Stimulated activated CD8-positive, alpha-beta memory T cell treated with anti-CD3 and anti-CD28 coated beads, Interleukin-4, amount 100 ng/mL, for 4 hours (primary cell): ENCODE measurements at regions not wholly inside any gene's neighbourhood (a gene's known extent, or its start where the extent isn't known, plus 50 kb on each side); places are given as distances from the start of the nearest gene placed in this dataset.
"Not testable (repeated sequence)": the region's sequence is repeated elsewhere in the genome, so short reads cannot be mapped to it uniquely, and the experiment has no call there.

Experiments used
- DNase-seq, 2 donors: peaks; one replicate each; pipeline ENCODE4 v3.0.0-alpha.2; 2020; ENCODE audit warnings: low read depth in 2 of 2, low spot score in 1 of 2

DNA sequence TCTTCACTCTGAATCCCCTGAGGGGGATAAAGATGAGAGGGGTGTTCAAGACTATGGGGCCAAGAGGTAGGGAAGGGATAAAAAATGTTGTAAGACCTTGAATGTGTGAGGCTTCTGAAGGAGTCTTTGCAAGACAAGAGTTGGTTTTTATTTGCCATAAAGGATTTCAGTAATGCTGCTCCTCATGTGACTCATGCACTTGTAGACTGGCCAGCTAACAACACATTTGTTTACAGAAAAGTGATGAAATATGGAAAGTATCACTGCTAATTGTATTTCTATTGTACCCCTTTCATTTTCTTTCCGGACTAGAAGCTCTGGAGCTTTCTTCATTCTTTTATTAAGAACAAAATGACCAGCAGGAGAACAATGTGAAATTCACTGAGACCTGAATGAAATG, 782.1 kb downstream of the EPHA4 start:
- DNase-seq: no peak

DNA sequence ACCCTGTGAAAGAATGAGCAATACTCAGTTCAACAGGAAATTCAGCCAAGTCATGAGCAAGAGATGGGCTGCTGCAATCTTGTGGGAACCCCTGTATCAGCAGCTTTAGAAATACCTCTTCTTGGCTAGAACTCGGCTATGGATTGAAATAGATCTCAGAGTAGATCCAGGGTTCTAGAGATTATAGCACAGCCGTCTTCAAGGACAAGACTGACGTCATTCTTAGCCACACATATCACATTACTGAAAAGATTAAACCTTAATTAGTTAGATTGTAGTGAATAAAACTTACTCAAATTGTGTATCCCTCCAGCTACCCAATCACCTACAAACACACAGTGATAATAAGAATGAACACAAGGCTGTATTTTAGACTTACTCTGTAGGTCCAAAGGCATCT, 776.4 kb downstream of the EPHA4 start:
- DNase-seq: no peak

DNA sequence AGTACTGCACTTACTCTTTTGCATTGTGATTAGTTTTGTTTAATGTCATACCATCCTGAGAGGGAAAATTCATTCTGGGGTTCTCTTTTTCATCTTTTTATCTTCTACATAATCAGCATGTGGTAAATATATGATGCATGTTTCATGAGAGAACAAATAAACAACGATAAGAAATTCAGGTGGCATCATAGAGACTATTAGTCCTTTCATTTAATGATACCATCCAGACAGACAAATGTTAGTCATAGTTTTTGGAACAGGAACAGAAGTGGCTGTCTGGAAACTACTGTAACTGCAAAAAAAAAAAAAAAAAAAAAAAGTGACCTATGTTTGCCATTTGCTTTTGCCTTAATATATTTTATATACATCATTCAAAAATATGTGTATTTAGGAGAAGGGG, 761.0 kb downstream of the EPHA4 start:
- DNase-seq: no peak

DNA sequence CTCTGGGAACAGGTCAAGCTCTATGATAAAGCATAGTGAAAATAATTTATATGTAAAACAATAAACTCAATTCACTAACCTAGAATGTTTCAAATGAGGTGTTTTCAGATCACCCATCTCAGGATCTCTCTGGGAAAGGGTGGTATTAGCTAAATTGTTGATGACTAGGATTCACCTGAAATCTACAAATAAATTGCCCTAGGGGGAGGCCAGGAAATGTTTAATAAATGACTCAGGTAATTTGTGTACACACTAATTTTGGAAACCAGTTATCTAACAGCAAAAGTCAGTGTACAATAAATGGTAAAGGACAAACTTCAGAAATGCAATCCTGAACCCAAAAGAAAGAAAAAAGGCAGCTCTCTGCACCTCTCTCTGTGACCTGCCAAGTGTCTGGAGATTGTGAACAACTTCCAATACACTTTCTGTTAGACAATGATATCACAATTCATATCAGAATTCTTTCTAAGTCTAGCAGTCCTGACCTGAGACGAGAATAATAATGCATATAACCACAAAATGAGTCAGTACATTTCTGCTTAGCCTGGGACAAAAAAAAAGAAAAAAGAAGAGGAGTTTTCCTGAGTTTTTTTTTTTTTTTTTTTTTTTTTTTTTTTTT, 760.0 kb downstream of the EPHA4 start:
- DNase-seq: no peak

DNA sequence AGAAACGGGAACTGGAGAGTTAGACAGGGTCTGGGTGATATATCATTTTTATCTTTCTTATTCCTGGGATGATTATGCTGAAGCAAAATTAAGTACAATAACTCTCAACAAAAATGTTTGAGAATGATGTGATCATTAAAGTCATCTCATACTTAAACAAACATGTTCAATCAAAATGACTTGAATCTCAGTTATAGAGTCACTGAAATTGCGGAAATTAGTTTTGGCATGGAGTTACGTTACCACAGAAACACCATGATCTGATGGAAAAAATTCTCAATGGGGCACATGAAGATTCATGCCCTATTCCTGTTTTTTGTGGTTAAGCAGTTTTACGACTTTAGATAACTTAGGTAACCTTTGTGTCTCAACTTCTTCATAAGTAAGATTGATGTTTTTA, 757.7 kb downstream of the EPHA4 start:
- DNase-seq: no peak

DNA sequence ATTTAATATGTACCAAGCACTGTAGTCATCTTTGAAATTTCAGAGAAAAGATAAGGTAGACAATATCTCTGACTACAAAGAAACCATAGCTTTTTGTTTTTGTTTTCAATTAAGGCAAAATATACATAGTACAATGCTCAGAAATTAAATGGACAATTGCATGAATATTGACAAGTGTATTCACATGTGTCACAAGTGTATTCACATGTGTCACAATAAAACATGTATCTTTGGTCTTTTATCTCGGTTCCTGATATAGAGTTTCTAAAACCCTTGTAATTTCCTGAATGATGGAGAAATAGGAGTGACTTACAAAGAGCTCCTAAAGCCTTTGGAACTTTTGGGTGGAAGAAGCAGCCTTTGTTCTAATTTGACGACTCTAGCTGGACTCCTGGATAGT, 756.4 kb downstream of the EPHA4 start:
- DNase-seq: no peak

DNA sequence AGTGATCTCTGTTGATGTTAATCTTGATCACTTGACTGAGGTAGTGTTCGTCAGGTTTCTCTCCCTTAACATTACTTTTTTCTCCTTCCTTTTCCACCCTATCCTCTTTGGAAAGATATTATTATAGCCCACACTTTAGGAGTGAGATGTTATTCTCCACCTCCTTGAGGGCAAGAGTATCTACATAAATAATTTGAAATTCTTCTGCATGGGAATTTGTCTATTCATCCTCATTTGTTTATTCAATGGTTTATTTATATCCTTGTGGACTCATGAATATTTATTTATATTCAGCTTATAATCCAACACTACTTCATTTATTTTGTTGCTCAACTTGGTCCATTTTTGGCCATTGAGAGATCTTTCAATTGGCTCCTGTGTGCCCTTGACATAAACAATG, 750.4 kb downstream of the EPHA4 start:
- DNase-seq: no peak

DNA sequence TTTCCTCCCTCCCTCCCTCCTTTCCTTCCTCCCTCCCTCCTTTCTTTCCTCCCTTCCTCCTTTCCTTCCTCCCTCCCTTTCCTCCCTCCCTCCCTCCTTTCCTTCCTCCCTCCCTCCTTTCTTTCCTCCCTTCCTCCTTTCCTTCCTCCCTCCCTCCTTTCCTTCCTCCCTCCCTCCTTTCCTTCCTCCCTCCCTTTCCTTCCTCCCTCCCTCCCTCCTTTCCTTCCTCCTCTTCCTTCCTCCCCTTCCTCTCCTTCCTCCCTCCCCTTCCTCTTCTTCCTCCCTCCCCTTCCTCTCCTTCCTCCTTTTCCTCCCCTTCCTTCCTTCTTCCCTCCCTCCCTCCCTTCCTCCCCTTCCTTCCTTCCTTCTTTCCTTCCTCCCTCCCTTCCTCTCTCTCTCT, 748.5 kb downstream of the EPHA4 start:
- DNase-seq: not testable (repeated sequence)

DNA sequence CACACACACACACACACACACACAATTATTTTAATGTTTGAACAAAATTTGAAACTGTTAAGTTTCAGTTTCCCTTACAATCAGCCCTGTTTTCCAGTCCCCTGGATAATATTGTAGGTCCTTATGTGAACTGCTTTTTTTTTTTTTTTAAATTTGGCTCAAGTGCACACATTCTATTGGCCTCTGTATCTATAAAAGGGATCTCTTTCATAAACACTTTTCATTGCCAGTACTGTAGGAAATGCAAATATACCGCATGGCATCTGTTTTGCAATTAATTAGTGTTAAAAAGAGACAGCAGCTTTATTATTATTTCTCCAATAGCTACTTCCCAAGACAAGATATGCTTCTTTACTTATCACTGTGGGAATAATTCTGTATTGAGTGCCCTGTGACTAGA, 738.7 kb downstream of the EPHA4 start:
- no peak for DNase-seq

DNA sequence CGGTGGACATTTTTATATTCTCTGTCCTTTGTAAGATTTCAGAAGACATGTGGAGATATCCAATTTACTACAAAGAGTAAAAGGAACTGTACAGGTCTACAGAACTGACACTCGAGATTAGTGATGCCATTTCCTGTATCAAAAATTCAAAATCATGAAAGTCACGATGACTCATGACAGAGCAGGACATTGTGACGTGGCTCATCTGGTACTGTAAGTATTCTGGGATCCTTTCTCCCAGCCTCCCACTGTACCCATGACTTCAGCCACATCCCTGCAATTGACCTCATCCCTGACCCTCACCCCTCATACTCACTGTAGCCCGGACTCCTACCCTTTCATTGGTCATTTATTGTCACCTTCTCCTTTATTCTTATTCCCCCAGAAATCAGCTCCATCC, 736.5 kb downstream of the EPHA4 start:
- no peak for DNase-seq

DNA sequence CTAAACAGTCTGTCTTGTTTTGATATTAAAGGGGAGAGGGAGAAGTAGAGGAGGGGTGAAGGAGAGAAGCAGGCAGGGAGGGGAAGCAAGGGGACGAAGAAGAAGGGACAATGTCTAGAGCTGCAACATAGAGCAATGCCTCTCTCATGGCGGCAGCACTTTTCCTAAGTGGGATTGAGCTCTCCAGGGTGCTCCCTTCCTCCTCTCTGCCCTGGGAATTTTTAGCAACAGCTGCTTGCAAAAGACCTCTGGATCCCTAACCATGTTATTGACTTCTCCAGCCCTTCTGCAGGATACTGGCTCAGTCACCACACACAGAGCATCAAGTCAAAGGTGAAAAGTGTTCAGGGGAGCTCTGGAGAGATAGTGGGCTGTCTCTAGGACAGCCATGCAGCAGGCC, 734.9 kb downstream of the EPHA4 start:
- no peak for DNase-seq

DNA sequence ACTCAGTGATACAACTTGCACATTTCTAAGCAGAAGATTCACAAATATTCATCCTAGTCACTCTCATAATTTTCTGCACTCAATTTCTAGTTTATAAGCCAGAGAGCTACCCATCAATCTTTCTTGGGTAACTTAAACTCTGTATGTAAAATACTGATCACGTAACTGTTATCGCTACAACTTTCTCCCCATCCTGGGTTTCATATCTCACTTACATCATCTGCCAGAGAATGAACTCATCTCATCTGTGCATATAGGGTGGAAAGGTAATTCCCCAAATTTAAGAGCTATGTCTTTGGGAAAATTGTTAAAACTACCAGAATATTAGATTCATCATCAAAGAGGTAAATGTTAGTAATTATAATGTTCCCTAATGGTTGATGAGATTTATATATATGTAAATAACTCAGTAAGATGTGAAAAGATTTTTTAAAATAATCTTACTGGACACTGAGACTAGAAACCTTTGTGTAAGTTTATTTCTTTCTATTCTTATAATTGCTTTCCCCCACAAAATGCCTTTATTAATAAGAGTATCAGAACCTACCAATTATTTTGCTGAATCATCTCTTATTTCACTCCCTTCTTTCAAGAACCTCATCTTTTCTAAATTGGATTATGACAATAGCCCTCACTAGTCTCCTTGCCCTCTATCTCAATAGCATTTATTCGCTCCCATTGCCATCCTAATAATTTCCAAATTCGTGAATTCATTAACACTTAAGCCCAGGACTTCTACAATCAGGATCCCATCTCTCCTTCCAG, 729.0 kb downstream of the EPHA4 start:
- no peak for DNase-seq

DNA sequence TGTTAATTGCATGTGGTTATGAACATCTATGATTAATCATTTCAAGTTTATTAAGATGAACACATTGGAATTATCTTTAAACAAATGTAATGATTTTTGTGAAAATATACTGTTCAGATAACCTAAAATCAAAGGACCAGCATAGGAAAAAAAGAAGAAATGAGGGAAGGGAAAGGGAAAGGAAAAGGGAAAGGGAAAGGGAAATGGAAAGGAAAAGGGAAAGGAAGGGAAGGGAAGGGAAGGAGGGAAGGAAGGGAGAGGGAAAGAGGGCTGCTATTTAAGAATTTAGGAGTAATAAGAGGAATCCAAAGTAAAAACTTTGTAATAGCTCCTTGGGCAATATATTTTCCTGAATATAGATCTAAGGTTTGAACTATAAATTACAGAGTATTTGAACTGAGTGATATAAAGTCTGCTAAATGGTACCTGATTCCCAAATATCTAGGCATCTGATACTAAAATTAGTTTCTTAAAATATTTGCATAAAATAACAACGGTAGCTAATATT, 726.3 kb downstream of the EPHA4 start:
- DNase-seq: no peak

DNA sequence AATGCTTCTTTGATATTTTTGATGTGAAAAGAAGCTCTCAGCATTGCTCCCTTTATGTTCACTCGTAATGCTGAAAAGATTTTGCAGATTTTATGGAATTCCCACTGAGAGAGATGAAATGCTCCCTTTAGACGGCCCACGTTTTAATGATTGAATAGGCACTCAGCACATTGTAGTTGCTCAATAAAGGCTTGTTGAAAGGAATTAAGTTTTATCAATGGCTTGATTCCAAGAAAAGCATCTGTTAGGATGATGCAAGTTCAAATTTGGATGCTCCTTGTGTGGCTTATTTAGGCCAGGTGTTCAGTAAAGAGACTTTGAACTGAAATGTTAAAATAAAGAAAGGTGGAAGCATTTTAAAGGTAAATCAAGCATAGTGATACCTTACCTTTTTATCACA, 725.1 kb downstream of the EPHA4 start:
- no peak for DNase-seq

DNA sequence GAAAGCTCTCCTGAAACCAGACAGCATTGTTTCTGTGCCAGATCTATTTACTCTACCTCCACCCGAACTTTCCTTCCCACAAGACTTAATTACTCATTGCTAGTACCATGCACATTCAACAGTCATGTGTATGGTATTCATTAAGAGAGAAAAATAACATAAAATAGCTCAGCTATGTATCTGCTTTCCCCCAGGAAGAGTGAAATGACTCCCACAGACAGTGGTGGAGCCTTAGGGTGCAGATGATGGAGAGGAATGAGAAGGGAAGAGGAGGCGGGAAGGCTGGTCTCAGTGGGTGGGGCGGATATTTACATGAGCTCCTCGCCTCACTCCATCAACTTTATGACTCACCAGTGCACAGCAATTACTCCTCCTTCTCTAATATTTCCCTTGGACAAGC, 724.5 kb downstream of the EPHA4 start:
- DNase-seq: no peak

DNA sequence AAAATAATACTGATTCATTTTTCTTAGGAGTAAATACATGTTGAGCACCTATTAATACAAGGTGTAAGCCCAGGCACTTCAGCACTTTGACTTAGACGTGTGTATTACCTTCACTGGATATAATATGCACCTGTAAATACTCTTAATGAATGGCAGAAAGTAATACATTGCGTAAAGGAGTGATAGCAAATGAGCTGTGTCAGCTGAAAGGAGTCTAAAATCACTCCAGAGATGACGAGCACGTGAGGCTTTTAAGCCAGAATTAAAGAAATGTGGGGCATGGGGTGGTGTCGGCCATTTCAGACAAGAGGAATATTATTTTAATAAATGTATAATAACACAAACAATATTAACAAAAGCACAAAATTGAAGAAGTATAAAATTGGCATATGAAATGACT, 722.7 kb downstream of the EPHA4 start:
- no peak for DNase-seq

DNA sequence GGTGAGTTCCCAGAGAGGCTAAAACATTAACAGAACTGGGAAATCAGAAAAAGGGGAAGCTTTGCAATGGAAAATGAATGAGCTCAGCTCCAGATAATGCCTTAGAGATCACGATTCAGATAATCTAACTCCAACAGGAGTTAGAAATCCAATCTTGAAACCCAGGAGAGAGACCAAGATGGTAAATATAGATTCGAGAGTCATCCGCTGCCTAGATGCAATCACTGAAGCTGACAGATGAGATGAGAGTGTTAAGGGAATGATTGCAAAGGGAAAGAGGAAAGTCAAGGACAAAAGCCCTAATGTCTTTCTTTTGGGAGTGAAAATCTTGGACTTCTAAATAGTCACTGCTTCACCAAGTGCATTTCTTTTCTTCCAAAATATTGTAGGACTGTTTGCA, 722.0 kb downstream of the EPHA4 start:
- DNase-seq: no peak

DNA sequence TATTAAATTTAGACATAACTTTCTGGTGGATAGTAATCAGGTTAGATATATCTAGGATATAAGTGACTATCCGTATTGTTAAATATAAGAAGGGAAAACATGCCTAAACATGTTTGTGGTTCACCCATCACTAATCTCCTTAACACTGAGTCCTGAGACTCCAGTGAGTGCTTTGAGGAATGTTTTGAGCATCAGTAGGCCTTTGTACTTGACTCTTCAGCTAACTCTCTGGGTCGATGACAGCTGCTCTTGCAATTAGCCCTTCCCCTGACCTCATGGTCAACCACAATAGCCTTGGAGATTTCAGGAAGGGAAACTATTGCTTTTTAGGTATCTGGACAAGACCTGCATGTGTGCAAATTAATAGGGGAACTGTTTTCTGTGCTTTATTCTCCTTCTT, 716.8 kb downstream of the EPHA4 start:
- no peak for DNase-seq

DNA sequence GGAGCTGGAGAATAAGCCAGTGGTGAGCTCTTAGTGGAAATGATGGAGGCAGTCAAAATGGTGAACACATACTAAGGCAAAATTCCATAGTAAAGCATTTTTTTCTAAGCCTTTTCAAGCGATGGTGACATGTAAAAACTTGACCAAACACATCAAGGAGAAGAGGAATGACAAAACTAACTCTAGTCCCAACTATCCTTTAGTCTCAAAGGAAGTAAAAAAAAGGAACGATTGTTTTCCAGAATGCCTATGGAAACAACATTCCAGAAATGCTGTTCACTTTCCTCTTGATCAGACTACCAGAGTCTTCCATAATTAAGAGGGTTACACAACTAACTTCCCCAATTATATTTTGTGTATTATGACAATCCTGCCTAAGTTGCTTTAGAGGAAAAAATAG, 715.6 kb downstream of the EPHA4 start:
- DNase-seq: no peak

DNA sequence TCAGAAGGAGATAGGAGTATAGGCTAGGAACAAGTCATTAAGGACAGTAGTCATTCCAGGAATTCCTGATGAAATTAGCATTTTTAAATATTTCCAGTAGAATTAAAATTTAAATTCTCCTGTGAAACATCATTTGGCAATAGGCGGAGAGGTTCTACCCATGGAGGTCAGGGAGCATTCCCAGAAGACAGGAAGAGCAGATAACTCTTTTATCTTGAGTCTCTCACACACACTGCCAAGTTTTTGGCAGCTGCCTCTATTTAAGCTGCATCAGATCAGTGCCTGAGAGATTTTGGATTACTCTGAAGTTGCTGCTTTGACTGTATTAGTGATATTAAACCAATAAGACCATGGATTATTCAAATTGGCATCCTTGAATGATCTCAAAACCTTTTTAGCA, 714.7 kb downstream of the EPHA4 start:
- no peak for DNase-seq

DNA sequence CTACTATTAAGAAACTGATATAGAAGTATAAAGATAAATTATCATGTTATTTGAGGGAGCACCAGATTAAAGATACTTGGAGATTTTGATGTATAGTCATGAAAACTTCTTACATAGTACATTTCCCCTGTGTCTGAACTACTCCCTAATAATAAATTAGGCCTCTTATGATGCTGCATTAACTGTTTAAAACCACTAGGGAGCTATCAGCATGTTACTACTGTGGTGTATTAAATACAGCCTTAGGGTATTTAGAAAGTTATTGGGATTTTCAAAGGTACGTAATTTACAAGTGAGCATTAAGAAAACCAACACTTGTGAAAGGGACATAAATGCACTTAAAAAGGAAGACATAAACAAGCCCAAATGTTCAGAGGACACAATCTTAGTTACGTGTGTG, 714.0 kb downstream of the EPHA4 start:
- DNase-seq: no peak

DNA sequence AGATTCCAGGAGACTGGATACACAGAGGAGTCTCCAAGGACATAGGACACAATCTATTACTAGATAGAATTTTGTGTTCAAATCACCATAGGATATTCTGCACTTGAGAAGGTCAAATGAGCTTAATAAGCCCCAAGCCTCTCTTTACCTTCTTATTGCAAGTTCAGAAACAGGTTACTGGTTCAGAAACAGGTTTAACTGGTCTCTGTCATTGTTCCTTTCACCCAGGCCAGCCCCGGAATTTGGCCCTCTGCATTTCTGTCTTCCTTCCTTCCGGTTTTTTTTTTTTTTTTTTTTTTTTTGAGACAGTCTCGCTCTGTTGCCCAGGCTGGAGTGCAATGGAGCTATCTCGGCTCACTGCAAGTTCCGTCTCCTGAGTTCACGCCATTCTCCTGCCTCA, 700.2 kb downstream of the EPHA4 start:
- DNase-seq: no peak
